HG03280 (cell line): ENCODE measurements at regions not wholly inside any gene's neighbourhood (a gene's known extent, or its start where the extent isn't known, plus 50 kb on each side); places are given as distances from the start of the nearest gene placed in this dataset.
"Not testable (repeated sequence)": the region's sequence is repeated elsewhere in the genome, so short reads cannot be mapped to it uniquely, and the experiment has no call there.

Source experiments
- ATAC-seq: cut with Tn5 transposase; IDR thresholded peaks from one replicate; pipeline ENCODE4 v1.9.1; 2021; ENCODE audit warnings: mild to moderate bottlenecking, moderate library complexity; ENCODE audit not compliant: unreplicated experiment

DNA sequence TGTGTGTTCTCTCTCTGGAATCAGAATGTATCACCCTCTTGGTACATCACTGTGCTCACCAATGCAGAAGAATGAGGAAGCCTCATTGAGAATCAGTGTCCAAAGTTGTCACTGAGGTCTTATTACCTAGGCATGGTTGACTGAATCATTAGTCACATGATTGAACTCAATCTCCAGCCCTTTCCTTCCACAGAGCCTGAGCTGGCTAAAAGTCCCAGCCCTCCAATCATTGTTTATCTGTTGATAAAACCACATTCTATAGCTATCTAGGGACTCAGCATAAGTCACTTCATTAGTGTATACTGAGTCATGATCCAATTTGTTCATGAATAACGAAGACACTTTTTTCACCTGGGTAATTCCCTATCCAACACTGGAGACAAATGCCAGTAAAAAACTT is 396.8 kb downstream of the TRAM1L1 start:
- no peak for ATAC-seq

DNA sequence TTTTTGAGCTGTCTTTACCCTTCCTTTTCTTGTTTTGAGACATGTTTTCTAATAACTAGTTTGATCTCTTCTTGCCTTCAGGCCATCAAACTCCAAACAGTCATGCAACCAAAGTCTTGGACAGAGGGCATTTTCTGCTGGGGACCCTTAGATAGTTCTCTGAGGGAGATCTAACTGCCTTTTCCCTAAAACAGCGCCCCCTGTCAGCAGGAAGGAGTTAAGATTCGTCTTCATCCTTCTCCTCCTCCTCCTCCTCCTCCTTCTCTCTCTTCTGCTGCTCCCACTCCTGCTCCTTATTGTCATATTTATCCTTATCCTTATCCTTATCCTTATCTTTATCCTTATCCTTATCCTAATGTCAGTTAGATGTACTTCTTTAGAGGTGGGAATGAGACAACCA is 417.2 kb downstream of the TRAM1L1 start:
- no peak for ATAC-seq

DNA sequence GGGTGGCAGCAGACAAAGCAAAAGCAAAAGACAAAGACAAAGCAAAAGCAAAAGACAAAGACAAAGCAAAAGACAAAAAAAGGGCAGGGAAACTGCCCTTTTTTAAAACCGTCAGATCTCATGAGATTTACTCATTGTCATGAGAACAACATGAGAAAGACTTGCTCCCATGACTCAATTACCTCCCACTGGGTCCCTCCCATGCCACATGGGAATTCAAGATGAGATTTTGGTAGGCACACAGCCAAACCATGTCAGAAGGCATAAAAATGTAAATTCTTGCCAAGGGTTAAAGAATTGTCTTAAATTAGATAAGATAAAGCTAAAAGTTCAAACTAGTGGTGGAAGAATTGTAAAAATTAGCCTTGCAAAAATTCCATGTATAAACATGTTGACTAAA is 419.7 kb downstream of the TRAM1L1 start:
- ATAC-seq = no peak

DNA sequence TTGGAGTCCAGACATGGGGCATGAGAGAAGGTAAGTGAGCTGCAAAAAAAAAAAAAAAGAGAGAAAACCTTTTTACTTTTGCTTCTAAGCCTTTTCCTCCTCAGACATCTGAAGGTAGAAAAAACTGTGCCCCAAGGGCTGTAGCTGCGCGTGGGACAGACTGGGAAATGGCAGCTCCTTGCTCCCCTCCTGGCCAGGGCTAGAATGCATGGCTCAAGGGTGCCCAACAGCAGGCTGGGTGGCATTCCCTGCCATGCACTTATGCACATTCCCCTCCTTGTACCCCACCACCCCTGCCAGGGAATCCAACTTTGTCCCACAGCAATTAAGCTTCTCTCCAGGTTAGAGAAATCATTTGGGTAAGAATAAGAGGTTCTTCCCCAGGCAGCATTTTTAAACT is 421.2 kb downstream of the TRAM1L1 start:
- no peak for ATAC-seq

DNA sequence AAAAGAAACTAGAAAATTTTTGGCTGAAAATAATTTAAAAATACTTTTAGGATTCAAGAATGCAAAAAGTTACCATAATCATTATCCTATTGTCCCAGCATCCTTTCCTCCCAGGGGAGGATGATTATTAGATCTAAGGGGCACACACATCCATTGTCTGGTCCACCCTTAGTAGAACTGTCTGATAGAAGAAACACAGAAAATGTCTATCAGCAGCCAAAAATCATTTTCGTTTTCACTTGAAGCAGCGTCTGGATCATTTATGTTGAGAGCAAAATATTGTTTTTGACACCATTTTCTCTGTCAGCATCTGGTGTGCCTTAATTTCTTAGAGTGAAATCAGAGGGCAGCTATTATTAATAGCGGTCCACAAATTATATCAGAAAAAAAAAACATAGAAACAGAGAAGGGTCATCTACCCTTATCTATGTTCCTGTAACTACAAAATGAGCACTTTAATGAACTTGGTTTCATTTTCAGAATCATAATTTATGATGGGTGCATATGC is 446.3 kb downstream of the TRAM1L1 start:
- ATAC-seq = no peak

DNA sequence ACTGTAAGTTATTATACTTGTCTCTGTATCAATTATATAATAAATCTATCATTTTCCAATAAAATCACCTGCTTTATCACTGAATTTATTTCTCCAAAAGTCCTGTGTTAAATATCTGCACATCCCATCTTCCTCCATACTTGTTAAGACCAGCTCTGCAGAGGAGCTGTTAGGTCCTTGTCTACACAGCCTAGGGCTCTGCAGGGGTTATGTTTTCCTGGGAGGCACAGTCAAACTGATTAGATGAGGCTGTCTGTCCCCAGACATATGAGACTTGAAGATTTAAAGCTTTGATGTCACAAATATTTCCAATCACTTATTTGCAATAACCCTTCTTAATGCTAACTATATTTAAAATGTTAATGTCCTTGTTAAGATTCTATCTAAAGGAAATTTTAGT is 446.8 kb downstream of the TRAM1L1 start:
- no peak for ATAC-seq

DNA sequence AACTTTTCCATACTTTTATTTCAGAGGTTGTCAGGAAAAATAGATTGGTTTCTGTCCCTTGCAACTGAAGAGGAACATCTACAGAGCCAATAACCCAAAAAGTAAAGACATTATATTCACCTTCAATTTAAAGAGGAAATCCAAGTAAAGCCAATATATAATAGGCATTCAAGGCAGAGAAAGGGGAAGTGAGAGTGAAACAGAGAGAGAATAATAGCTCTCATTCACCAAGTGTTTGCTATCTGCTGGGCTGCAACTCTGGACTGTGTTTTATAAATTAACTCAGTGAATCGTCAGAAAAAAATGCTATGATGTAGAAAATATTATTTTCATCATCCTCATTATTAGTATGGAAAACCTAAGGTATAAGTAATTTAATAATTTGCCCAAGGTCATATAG is 448.5 kb downstream of the TRAM1L1 start:
- ATAC-seq = peak; percentile 76

DNA sequence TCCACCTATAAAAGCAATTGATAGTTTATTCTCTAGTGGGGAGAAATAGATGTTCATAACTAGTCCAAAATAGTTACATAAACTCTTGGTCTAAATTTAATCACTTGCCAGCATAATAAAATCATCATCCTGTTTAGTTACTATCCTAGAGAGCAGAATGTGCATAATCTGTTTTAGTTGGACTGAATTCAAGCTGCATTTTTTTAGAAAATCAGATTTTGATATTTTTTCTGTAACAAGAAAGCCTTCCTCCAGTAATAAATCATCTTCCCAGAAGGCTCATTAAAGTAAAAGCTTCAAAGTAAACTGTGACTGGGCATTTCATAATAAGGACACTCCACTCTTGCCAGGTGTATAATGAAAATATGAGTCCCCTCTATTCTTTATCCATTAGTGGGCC is 453.1 kb downstream of the TRAM1L1 start:
- ATAC-seq = no peak

DNA sequence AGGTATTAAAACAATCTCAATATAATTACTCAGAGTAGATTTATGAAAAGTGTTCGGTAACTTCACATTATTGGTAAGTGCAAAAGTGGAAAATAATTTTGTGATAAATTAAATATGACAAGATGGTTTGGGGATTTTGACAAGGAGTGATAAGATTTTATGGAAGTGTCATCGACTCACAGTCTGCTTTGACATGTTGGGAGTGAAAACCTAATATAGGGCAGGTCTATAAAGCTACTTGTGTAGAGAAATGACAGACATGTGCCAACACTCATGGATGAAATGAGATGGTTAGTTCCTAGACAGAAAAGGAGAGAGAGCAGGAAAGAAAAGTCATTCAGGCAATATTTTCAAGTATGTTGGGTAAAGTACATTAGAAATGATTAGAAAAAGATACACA is 456.8 kb downstream of the TRAM1L1 start:
- no peak for ATAC-seq

DNA sequence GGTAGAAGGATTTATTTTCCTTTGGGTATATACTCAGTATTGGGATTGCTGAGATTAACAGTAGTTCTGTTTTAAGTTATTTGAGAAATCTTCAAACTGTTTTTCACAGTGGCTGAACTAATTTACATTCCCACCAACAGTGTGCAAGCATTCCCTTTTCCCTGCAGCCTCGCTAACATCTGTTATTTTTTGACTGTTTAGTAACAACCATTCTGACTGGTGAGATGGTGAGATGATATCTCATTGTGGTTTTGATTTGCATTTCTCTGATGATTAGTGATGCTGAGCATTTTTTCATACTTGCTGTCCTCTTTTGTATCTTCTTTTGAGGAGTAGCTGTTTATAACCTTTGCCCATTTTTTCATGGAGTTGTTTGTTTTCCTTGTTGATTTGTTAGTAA is 457.8 kb downstream of the TRAM1L1 start:
- no peak for ATAC-seq

DNA sequence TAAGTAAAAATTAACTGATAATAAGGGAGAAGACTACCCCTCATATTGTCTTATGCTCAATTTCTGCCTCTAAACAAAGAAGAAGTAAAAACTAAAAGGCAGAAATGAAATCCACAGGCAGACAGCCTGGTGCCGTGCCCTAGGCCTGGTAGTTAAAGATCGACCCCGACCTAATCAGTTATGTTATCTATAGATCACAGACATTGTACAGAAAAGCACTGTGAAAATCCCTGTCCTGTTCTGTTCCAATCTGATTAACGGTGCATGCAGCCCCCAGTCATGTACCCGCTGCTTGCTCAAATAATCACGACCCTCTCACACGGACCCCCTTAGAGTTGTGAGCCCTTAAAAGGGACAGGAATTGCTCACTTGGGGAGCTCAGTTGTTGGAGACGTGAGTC is 465.9 kb downstream of the TRAM1L1 start:
- not testable (repeated sequence) for ATAC-seq

DNA sequence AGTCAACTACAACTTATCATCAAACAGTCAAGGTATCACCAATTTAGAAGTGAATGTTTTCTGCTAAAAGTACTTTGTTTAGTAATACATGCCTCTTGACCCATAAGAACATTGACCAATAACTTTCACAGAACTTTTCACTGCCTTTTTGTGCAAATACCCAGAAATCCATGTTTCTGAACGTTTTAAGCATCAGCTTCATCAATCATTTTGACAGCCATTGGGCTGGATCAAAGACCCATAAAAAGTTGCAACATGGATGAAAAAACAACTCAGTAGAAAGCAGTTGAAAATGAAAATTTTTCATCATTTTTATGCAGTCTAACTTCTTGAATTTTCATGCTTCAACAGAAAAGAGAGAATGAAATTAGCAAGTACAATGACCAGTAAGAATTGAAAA is 466.7 kb downstream of the TRAM1L1 start:
- ATAC-seq = no peak

DNA sequence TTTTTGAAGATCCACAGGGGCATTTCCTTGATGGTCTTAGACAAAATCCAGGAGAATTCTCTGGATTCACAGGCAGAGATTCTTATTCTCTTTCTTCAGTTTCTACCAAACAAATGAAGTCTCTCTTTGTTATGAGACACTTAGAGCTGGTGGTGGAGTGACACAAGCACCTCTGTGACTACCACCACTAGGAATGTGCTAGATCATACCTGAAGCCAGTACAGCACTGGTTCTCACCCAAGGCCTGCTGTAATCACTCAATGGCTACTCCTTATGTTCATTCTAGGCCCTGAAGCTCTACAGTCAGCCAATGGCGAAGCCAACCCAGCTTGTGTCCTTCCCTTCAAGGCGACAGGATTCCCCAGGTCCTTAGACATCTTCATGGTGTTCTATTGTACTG is 482.3 kb downstream of the TRAM1L1 start:
- no peak for ATAC-seq

DNA sequence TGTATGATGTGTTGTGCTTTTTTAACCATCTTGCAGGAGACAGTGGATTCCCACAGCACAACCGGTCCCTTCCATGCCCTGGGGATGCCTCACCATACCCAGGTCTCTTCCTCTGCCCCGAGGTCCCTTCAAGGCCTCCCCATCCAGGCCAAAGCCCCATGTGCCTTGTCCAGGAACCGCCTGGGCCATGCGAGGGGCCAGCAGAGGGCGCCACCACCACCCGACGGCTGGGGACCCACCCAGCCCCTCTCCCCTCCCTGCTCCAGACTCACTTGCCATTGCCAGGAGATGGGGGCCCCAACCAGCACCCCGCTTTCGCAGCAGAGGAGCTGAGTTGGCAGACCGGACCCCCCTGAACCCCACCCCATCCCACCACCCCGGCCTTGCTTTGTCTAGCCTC is 485.5 kb downstream of the TRAM1L1 start:
- no peak for ATAC-seq

DNA sequence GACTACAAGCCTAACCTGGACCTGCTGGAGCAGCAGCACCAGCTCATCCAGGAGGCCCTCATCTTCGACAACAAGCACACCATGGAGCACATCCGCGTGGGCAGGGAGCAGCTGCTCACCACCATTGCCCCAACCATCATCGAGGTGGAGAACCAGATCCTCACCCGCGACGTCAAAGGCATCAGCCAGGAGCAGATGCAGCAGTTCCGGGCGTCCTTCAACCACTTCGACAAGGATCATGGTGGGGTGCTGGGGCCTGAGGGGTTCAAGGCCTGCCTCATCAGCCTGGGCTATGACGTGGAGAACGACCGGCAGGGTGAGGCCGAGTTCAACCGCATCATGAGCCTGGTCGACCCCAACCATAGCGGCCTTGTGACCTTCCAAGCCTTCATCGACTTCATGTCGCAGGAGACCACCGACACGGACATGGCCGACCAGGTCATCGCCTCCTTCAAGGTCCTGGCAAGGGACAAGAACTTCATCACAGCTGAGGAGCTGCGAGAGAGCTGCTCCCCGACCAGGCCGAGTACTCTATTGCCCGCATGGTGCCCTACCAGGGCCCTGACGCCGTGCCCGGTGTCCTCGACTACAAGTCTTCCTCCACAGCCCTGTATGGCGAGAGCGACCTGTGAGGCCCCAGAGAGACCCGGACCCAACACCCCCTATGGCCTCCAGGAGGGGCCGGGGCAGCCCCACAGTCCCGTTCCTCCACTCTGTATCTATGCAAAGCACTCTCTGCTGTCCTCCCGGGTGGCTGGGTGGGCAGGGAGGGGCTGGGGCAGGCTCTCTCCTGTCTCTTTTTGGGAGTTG is 486.2 kb downstream of the TRAM1L1 start:
- ATAC-seq = no peak

DNA sequence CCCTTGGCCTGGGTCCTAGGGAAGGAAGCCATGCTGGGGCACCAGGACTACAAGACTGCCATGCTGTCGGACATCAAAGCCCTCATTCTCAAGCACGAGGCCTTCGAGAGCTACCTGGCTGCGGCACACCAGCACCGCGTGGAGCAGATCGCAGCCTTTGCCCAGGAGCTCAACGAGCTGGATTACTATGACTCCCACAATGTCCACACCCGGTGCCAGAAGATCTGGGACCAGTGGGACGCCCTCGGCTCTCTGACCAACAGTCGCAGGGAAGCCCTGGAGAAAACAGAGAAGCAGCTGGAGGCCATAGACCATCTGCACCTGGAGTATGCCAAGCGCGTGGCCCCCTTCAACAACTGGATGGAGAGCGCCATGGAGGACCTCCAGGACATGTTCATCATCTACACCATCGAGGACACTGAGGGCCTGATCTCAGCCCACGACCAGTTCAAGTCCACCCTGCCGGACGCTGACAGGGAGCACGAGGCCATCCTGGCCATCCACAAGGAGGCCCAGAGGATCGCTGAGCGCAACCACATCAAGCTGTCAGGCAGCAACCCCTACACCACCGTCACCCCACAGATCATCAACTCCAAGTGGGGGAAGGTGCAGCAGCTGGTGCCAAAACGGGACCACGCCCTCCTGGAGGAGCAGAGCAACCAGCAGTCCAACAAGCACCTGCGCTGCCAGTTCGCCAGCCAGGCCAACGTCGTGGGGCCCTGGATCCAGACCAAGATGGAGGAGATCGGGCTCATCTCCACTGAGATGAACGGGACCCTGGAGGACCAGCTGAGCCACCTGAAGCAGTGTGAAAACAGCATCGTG is 487.0 kb downstream of the TRAM1L1 start:
- ATAC-seq = no peak

DNA sequence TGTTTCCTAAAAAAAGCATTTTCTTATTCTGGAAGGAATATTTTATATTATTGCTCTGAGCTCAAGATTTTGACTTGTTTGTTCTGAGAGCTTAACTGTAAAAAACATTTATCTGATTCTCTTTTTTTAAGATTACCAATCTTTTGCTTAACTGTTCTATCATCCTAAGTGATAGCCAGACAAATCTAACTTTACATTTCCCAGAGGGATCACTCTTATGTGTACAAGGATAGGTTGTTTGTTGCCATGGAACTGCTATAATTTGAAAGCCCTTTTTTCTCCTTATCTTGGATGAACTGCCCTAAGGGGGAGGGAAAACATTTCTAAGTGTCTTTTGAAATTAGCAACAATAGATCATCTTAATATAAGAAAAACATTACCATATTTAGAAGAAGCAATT is 494.7 kb downstream of the TRAM1L1 start:
- no peak for ATAC-seq

DNA sequence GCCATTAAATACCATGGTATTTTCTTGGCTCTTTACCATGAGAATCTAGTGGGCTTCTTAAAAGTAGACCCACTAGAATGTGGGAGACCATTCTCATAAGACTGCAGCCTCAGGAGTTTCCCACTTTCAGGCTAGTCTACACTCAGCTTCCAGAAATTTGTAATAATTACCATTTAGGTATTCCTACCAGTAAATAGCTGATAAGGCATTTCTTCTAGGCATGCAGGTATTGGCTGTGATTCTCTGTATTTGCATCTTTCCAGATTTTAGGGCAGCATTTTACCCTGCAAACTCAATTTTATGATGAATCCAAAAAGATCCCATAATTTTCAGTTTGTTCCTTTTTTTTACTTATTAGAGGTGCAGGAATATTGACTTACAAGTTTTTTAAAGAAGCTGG is 496.6 kb downstream of the TRAM1L1 start:
- ATAC-seq = no peak

DNA sequence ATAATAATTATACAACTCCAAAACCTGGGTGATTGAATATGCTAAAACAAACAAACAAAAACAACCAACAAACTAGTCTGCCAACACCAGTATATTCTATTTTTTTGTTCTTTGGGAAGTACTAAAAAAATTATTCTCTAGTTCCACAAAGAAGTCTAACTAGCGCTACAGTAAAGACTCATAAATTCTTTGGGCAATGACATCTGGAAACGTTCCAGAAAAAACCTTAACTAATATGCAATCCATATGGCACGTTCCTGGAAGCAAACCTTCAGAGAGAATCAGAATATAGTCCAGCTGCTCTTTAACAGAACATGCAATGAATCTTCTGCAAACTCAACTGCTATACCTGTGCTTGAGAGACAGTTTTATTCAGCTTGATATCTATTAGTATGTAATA is 500.1 kb downstream of the TRAM1L1 start:
- ATAC-seq = no peak

DNA sequence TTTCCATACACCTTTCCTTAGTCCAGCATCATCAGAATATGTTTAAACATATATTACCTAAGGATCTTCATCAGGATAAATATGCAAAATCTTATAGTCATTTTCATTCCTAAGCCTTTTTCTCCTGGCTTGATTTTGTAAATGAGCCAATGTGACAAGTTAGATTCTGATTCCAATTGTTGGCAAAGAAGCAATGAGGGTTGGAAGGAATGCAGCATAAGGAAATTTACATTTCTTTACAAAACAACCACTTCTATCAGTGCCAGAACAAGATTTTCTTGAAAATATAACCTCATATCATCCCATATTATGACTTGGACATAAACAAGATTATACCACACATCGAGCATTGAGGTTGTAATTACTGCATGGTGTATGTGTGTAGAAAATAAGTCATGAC is 508.1 kb downstream of the TRAM1L1 start:
- ATAC-seq = no peak

DNA sequence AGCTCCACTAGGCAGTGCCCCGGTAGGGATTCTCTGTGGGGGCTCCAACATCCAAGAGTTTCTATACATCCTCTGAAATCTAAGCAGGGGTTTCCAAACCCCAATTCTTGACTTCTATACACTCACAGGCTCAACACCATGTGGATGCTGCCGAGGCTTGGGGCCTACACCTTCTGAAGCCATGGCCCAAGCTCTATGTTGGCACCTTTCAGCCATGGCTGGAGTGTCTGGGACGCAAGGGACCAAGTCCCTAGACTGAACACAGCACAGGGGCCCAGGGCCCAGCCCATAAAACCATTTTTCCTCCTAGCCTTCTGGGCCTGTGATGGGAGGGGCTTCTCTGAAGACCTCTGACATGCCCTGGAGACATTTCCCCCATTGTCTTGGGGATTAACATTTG is 511.8 kb downstream of the TRAM1L1 start:
- no peak for ATAC-seq

DNA sequence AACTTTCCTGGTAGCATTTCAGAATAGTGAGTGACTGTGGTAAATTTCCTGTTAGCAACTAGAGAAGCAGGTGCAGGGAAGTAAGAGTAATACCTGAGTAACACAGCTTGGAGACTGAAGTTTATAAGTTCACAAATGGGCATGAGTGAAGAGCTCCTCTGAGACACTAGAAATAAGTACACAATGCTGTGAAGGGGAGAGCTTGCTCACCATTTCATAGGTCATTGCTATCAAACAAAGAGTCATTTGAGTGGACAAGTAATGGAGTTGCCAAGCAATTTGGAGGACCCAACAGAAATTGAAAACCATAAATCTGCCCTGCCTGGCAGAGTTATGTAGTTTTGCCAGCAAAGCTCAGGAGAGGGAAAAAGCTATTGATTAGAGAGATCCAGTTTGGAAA is 523.6 kb downstream of the TRAM1L1 start:
- no peak for ATAC-seq
